HepG2 (cell line): ENCODE measurements at regions not wholly inside any gene's neighbourhood (a gene's known extent, or its start where the extent isn't known, plus 50 kb on each side); places are given as distances from the start of the nearest gene placed in this dataset.

ENCODE experiments used
- ATAC-seq: fragments of 200-7000 bp; cut with Tn5 transposase; 3 replicates; pipeline ENCODE4 v1.9.1; 2020; ENCODE audit warnings: mild to moderate bottlenecking, moderate library complexity
- BruUV-seq: library from RNA; stranded (reverse); fragments of 400-500 nt; replicated peaks from 2 replicates; lab custom pipeline; 2021; lab: Mats Ljungman, UMichigan
- CTCF ChIA-PET: fragments of 300-600 bp; formaldehyde crosslinking; extraction: SDS; loops from one replicate; lab custom pipeline; 2021; ENCODE audit warnings: low total read pairs, inconsistent platforms, low intra/inter-chr PET ratio; lab: Yijun Ruan, JAX
- POLR2A ChIA-PET: fragments of 350-600 bp; sonication (Branson Sonifier 250); formaldehyde crosslinking; loops from one replicate; lab custom pipeline; 2020; ENCODE audit warnings: antibody characterized with exemption, inconsistent platforms; lab: Yijun Ruan, JAX
- DNase-seq: peaks from one replicate; pipeline ENCODE4 v3.0.0-alpha.2; 2015; ENCODE audit warnings: low spot score
- FAIRE-seq: peaks from 3 replicates; lab custom pipeline; 2011; peaks lifted over from hg19 to GRCh38; lab: Jason Lieb, UNC
- H2AFZ ChIP-seq: one replicate; pipeline ENCODE4 v1.6.1; 2011; ENCODE audit warnings: low read length, inconsistent platforms
- H3K27ac ChIP-seq: fragments of 300-600 bp; 3 replicates; pipeline ENCODE4 v1.8.0; 2011; ENCODE audit warnings: mixed run types, mild to moderate bottlenecking, mixed read lengths, low read length, inconsistent platforms; ENCODE audit not compliant: insufficient read depth; ENCODE audit errors: extremely low read length
- H3K27me3 ChIP-seq, 2 experiments: fragments of 200-600 bp in 1 of 2; 2 replicates in 1 of 2; 3 replicates in 1 of 2; pipeline versions ENCODE4 v1.6.0 to v1.8.0; 2011; ENCODE audit warnings: low read length in 2 of 2, mild to moderate bottlenecking in 2 of 2, moderate library complexity in 2 of 2, inconsistent platforms in 1 of 2; ENCODE audit not compliant: insufficient read depth in 2 of 2, control insufficient read depth in 1 of 2
- H3K36me3 ChIP-seq, 2 experiments: fragments of 200-600 bp in 1 of 2; replicated peaks in 1 of 2; 2 replicates in 1 of 2; 3 replicates in 1 of 2; pipeline versions ENCODE4 v1.5.1 to v1.8.0; 2011; ENCODE audit warnings: low read length in 2 of 2, inconsistent platforms in 1 of 2; ENCODE audit not compliant: insufficient read depth in 2 of 2, control insufficient read depth in 1 of 2
- H3K4me1 ChIP-seq: 2 replicates; pipeline ENCODE4 v1.5.1; 2012; ENCODE audit warnings: low read length, inconsistent platforms; ENCODE audit not compliant: insufficient read depth
- H3K4me2 ChIP-seq: 2 replicates; pipeline ENCODE4 v1.6.0; 2011; ENCODE audit warnings: low read depth, low read length, inconsistent platforms
- H3K4me3 ChIP-seq, 3 experiments: fragments of 200-600 bp in 1 of 3; sonication (generic), shearing (Covaris generic) in 1 of 3; replicated peaks in 1 of 3; 2 replicates each; pipeline ENCODE4 v1.5.1; 2011 to 2016; ENCODE audit warnings: low read length in 3 of 3, inconsistent platforms in 2 of 3, low read depth in 2 of 3, mild to moderate bottlenecking in 2 of 3, control low read depth in 1 of 3, mixed read lengths in 1 of 3; ENCODE audit not compliant: insufficient read depth in 1 of 3
- H3K79me2 ChIP-seq: one replicate; pipeline ENCODE4 v1.6.1; 2011; ENCODE audit warnings: low read length, inconsistent platforms; ENCODE audit not compliant: insufficient read depth
- H3K9ac ChIP-seq: 2 replicates; pipeline ENCODE4 v1.6.0; 2011; ENCODE audit warnings: mild to moderate bottlenecking, low read depth, low read length, inconsistent platforms; ENCODE audit not compliant: insufficient read depth
- H3K9me3 ChIP-seq: 2 replicates; pipeline ENCODE4 v1.5.1; 2012; ENCODE audit warnings: mild to moderate bottlenecking, low read length
- H4K20me1 ChIP-seq: 2 replicates; pipeline ENCODE4 v1.6.0; 2011; ENCODE audit warnings: inconsistent platforms, mild to moderate bottlenecking, low read length, moderate library complexity; ENCODE audit not compliant: insufficient read depth
- MZF1 ChIP-seq: sonication (generic); formaldehyde crosslinking; IDR thresholded peaks from 2 replicates; pipeline ENCODE4 v1.8.1; 2023; ENCODE audit warnings: mild to moderate bottlenecking, missing genetic modification reagents, borderline replicate concordance
- SPEN ChIP-seq: sonication (generic); formaldehyde crosslinking; IDR thresholded peaks from 2 replicates; pipeline ENCODE4 v1.5.1; 2020; ENCODE audit warnings: low read depth, mild to moderate bottlenecking, missing genetic modification reagents
- YY1 ChIP-seq: IDR thresholded peaks from 2 replicates; pipeline ENCODE4 v1.6.1; 2011; ENCODE audit warnings: low read length, low read depth, moderate library complexity, mild to moderate bottlenecking; ENCODE audit not compliant: insufficient read depth, insufficient replicate concordance
- ZNF564 ChIP-seq: sonication (generic); formaldehyde crosslinking; IDR thresholded peaks from 2 replicates; pipeline ENCODE4 v1.8.1; 2023; ENCODE audit warnings: mild to moderate bottlenecking, missing genetic modification reagents
- ZNF577 ChIP-seq: sonication (generic); formaldehyde crosslinking; IDR thresholded peaks from 2 replicates; pipeline ENCODE4 v1.4.0; 2020; ENCODE audit warnings: mild to moderate bottlenecking, low read depth, missing genetic modification reagents, borderline replicate concordance
- WGBS: methylation state at CpG from one replicate; pipeline ENCODE4 v1.1.6; 2017; ENCODE audit warnings: low lambda C conversion rate; 5-methylcytosine and 5-hydroxymethylcytosine counted together
- in situ Hi-C: cut with HindIII; loops from 2 replicates; pipeline ENCODE4 v1.10.0; 2017; ENCODE audit warnings: low pct_unique_long_range_greater_than_20kb; ENCODE audit not compliant: extremely low pct_ligation_motif_present
- intact Hi-C: fragments of 100-400 bp; cut with micrococcal nuclease; formaldehyde crosslinking; loops from one replicate; pipeline ENCODE4 v1.10.0; 2022; ENCODE audit not compliant: unreplicated experiment
- TF ChIP-seq, protein P1 (sequence below): sonication (generic); formaldehyde crosslinking; IDR thresholded peaks from 2 replicates; pipeline ENCODE4 v1.4.0; 2020; ENCODE audit warnings: missing genetic modification reagents, mild to moderate bottlenecking, borderline replicate concordance

DNA sequence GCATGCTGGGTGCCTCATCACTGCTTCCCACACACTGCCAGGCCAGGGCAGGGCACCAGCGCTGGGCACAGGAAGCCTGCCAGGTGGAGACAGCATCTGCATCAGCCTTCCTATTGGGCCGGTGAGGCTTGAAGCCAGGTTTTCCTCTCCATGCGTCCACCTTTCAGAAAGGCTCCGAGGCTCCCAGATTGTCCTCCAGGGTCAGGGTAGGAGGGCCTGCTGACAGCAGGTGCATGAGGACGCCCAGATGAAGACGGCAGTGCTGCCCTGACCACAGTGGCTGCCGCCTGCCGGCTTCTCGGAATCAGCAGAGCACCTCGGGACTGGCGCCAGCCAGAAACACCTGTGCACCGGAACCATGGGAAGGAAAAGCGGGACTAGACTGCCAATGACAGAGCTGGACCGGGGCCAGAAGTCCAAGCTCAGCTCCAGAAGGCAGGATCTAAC lies 170.5 kb upstream of the CST7 start:
- Histone ChIP-seq H3K79me2 (no peaks in the 10 kb centered on the region), H3K36me3 (no peaks in the 10 kb centered on the region), H2AFZ (no peak overlapping the region), H4K20me1 (no peaks in the 10 kb centered on the region), H3K4me2 (no peak overlapping the region), H3K9ac (no peak overlapping the region), H3K27me3 (peaks cover 0 to 2% of the 10 kb centered on the region in 2 experiments; a peak in 1 of 5 replicates)
- intact Hi-C loops, result no loop called here
- no peak for ATAC-seq
- in situ Hi-C loops, result loop anchor here (10.0 kb wide), 1 partner anchor 614 kb away; no protein-coding TSS in a partner anchor
- no peak for FAIRE-seq
- no peak for TF ChIP-seq SPEN (CRISPR knock-in tag)
- TF ChIP-seq, protein P1, sequence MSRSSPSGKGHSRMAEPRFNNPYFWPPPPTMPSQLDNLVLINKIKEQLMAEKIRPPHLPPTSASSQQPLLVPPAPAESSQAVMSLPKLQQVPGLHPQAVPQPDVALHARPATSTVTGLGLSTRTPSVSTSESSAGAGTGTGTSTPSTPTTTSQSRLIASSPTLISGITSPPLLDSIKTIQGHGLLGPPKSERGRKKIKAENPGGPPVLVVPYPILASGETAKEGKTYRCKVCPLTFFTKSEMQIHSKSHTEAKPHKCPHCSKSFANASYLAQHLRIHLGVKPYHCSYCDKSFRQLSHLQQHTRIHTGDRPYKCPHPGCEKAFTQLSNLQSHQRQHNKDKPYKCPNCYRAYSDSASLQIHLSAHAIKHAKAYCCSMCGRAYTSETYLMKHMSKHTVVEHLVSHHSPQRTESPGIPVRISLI (CRISPR knock-in tag), result no peak
- no peak for TF ChIP-seq MZF1 (CRISPR knock-in tag)
- no peak for TF ChIP-seq ZNF577 (CRISPR knock-in tag)
- TF ChIP-seq, all 625 proteins: peak for 0
- DNase-seq, result no peak
- Histone ChIP-seq H3K27ac (no peak overlapping the region), H3K9me3 (0 out of 2 replicates have a peak, but pooled peaks cover 3% of the 10 kb centered on the region), H3K4me3 (no peak overlapping the region), H3K4me1 (no peaks in the 10 kb centered on the region)
- CTCF ChIA-PET, result no interaction called here
- no TSS peak for BruUV-seq
- POLR2A ChIA-PET, result no interaction called here
- 24% methylated on average over 14 of the region's 14 CpGs for WGBS

DNA sequence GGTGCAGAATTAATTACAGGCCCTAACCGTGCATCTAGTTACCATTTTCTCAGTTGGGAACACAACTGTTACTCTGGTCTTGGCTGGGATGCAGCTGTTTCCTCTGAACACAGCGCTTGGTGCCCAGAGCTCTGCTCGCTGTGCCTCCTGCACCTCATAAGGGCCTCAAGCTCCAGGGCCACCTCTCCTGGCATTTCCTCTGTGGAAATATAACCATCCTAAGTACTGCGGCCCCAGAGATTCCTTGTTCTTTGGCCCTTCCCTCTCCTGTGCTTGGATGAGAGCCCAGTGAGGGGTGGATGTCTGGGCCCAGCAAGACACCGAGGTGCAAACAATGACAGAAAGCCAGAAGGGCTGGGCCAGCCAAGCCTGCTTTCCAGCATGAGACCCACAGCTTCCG lies 169.9 kb upstream of the CST7 start:
- no peaks in the 10 kb centered on the region for H3K79me2 ChIP-seq
- CTCF ChIA-PET, result no interaction called here
- TF ChIP-seq YY1 (no peak), ZNF564 (CRISPR knock-in tag) (no peak)
- TF ChIP-seq, all 625 proteins: peak for 0
- H3K4me1 ChIP-seq, result no peaks in the 10 kb centered on the region
- H3K4me2 ChIP-seq, result no peak overlapping the region
- H2AFZ ChIP-seq, result no peak overlapping the region
- no TSS peak for BruUV-seq
- H3K9ac ChIP-seq, result no peak overlapping the region
- no peak for DNase-seq
- no peak for FAIRE-seq
- no peak overlapping the region for H3K27ac ChIP-seq
- POLR2A ChIA-PET, result no interaction called here
- no peaks in the 10 kb centered on the region for H4K20me1 ChIP-seq
- no peak overlapping the region for H3K4me3 ChIP-seq
- H3K9me3 ChIP-seq, result 0 out of 2 replicates have a peak, but pooled peaks cover 3% of the 10 kb centered on the region
- intact Hi-C loops (no loop called here), in situ Hi-C loops (loop anchor here (10.0 kb wide), 1 partner anchor 614 kb away; no protein-coding TSS in a partner anchor)
- WGBS, result 4% methylated on average over 6 of the region's 6 CpGs
- H3K27me3 ChIP-seq, result peaks cover 0 to 3% of the 10 kb centered on the region in 2 experiments; a peak in 2 of 5 replicates
- no peak for ATAC-seq
- no peaks in the 10 kb centered on the region for H3K36me3 ChIP-seq
